ENCODE measurements at regions not wholly inside any gene's neighbourhood (a gene's known extent, or its start where the extent isn't known, plus 50 kb on each side); places are given as distances from the start of the nearest gene placed in this dataset.

DNA sequence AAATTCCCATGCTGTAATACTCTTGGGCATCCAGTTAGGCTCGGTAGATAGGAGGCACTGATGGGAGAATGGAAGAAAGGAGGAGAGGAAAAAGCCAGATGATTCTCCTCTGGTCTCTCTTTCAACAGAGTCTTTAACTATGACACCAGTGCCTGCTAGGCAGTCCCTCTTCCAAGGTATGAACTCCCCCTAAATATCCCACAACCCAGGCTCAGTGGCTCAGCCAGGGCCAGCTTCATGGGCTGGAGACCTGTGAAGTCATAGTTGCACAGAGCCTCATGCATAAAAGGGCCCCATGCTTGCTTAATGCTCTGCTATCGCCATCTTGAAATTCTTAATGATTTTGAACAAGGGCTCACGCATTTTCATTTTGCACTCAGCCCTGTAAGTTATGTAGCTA, 869.2 kb upstream of the GCFC2 start:
- DNase-seq (ENCODE audit: low read depth), result no peak

- DNase-seq (ENCODE audit: low read depth), result no peak
Measured at GRCh38 chr2:76572981-76573380, 862.3 kb upstream of the GCFC2 start.

DNA sequence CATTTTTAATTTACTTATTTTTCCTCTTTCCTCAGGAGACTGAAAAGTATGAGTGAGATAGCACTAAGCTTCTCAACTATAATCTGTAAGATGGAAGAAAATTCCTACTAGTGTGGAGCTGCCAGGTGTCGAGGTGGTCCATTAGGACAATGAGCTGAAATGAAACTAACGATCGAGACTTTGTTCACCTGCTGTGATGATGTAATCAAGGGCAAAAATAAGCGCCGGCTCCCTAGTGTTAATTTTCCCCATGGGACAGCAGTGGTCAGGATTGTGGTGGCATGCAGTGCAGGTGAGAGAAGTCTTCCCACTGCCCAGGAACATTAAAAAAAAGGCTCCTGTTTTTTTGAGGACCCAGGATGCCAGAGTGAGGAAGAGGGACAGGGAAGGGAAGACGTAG, 859.1 kb upstream of the GCFC2 start:
- DNase-seq (ENCODE audit: low read depth), result no peak

- no peak for DNase-seq (ENCODE audit: low read depth)
Measured at GRCh38 chr2:76567478-76567877, 856.8 kb upstream of the GCFC2 start.

DNA sequence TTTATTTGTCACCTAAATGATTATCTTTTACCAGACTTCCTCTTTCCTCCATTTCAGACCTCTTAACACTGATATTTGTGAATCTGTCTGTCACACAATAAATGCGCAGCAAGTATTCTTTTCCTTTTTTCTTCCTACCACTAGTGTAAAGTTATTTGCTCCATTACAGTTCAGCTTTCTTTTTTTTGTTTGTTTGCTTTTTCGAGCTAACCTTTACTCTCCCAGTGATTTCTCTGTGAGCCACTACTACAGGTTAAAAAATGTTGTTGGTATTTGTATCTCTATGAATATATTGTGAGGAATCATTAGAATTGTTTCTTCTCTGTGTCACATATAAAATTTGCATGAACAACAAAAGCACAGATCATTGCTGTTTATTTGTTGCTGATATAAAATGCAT, 854.0 kb upstream of the GCFC2 start:
- DNase-seq (ENCODE audit: low read depth), result no peak

- DNase-seq (ENCODE audit: low read depth), result no peak
Measured at GRCh38 chr2:76563730-76564129, 853.0 kb upstream of the GCFC2 start.

GRCh38 chr2:76558157-76558556, 847.4 kb upstream of the GCFC2 start:
- DNase-seq (ENCODE audit: low read depth), result no peak

- no peak for DNase-seq (ENCODE audit: low read depth)
Measured at GRCh38 chr2:76556018-76556417, 845.3 kb upstream of the GCFC2 start.

- no peak for DNase-seq (ENCODE audit: low read depth)
Measured at GRCh38 chr2:76546207-76546606, 835.5 kb upstream of the GCFC2 start.

DNA sequence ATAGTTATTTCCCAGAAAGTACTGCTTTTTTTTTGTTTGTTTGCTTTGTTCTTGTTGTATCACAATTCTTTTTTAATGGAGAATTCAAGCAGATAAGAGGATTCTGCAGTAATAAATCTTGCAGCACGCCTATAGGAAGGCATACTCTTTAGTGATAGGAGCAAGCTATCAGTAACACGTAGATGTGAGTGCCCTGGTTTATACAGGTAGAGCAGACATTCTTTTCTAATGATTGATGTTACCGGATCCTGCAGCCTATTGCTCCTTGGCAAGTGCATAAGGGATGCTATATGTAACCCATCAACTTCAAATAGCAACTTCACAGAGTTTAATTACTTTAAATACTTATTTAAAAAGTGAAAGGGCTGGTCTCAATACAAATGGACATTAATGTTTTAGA, 834.2 kb upstream of the GCFC2 start:
- DNase-seq (ENCODE audit: low read depth), result no peak

GRCh38 chr2:76517574-76517909, 806.8 kb upstream of the GCFC2 start:
- no peak for DNase-seq (ENCODE audit: low read depth)

DNA sequence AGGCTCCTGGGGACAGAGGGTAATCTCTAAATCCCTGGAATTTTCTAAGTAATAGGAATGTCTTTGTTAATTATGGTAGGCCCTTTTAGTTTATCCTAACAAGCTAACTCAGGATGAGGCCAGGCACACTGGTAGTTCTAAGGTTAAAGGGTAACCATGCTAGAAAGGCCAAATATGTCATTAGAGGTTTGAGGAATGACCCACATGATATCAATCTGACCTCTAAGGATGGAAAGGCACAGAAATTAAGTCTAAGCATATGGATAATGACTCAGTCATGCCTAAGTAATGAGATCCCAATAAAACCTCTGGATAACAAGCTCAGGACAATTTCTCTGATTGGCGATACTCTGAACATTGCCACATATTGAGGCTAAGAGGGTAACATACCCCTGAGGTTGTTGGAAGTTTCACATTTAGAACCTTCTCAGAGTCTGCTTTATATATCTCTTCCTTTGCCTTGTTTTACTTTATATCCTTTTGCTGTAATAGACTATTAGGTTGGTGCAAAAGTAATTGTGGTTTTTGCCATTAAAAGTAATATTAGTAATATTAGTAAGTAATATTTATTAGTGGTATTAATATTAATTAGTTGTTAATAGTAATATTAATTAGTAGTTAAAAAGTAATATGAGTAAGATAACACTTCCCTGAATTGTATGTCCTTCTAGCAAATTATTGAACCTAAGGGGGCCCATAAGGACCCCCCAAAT, 806.3 kb upstream of the GCFC2 start:
- DNase-seq (ENCODE audit: low read depth), result no peak

DNA sequence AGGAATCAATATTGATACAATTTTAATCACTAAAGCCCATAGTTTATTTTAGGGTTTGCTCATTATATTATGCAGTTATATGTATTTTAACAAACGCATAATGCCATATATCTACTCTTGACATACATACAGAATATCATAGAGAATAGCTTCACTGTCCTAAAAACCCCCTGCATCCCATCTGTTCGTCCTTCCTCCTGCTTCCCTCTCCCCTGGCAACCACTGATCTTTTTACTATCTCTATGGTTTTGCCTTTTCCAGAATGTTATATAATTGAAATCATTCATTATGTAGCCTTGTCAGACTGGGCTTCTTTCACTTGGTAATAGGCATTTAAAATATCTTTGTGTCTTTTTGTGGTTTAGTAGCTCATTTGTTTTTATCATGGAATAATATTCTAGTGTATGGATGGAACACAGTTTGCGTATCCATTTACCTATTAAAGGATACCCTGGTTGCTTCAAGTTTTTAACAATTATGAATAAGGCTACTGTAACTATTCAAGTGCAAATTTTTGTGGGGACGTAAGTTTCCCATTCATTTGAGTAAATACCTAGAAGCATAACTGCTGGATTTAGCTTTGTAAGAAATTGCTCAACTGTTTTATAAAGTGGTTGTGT, 801.6 kb upstream of the GCFC2 start:
- no peak for DNase-seq (ENCODE audit: low read depth)

- DNase-seq (ENCODE audit: low read depth), result no peak
Measured at GRCh38 chr2:76506538-76506937, 795.8 kb upstream of the GCFC2 start.

DNA sequence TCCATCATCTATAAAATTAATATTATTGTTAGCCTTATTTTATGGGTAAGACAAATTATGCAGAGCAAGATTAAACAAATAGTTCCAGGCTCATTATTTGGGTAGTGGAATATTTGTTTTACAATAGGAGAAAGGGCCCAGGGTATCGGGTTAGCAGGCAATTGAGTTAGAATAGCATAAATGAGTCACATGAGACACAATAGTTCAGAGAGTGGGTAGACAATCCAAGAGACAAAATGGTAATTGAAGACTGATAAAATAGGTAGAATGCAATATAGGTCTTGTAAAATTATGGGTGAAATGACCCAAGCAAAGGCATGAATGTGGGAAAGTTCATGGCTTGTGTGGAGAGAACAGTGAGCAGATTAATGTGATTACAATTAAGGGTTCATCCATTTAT, 790.9 kb upstream of the GCFC2 start:
- no peak for DNase-seq (ENCODE audit: low read depth)

DNA sequence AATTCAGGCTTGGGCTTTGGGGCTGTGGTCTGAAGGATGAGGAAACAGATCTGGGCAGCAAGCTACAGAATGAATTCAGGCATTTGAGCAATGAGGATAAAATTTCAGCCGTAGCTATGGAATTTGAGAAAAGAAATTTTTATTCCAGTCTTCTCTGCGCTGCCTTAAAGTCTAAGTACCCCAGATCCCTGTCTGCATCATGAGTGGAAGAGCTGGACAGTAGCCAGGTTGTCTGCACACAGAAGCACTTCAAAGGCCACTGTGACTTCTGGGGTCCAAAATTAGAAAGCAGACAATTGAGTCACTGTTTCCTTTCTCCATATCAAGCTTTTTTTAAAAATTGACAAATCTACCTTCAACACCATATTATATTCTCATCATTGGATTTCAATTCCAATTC, 787.6 kb upstream of the GCFC2 start:
- DNase-seq (ENCODE audit: low read depth), result no peak

GRCh38 chr2:76491503-76491902, 780.8 kb upstream of the GCFC2 start:
- DNase-seq (ENCODE audit: low read depth), result no peak

DNA sequence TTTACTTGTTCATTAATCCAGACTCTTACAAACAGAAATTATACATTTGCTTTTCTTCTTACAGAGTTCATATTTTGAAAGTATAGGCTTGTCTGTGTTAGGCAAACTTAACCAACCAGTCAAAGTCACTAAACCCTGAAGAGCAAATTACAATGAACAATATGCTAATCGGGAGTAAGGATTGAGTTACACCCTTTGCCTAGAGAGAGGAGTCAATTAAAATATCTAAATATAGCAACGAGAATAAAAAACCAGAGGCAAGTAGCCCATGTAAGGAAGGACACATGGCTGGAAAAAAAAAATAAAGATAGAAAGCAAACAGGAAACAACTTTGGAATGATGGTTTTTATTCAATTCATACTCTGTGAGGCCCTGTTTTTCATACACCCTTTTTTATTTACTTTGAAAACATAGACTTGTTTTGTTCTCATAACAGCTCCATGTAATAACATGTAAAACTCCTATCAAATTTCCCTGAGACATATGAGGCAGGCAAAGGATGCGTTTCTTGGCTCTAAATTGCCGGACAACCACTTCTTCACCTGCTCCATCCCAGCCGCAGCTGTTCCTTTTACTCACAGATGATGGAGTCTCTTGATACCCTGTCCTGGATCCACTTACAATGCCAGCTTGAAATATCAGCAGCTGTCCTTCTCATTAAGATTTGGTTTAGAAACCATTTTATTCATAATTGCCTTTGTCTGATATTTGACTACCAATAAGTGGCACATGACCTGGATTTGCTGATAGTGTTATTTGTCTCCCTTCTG, 767.7 kb upstream of the GCFC2 start:
- no peak for DNase-seq (ENCODE audit: low read depth)

DNA sequence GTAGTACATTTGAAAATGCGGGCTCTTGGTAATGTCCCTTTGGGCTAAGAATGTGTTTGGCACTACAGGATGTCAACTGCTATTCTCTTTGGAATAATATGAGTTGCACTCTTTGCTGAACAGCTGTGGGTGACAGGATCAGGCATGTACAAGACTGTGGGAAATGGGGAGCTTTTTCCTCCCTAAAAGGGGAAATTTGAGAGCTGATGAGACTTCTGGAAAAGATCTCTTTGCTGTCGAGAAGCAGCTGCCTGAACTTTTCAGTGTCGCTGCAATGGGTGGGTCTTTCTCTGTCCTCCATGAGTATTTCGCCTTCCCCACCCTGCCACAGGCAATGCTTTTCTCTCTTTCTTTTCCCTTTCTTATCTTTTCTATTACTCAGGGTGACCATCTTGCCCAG, 762.2 kb upstream of the GCFC2 start:
- no peak for DNase-seq (ENCODE audit: low read depth)

DNA sequence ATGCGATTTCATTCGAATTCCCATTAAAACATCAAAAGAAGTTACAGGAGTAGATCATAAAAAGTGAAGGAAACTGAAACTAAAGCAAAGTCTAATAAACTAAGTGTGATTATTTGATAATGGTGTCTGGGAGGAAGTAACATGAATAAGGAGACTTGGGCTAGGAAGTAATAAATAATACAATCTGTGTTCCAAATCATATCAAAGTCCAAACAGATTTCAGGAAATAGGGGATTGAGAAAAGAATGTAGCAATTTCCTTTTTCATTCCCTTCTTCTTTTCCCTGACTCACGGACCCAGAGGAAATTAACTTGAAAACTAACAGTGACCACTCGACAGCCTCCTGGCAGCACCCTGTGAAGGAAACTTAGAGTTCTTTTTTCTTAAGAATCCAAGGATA, 758.4 kb upstream of the GCFC2 start:
- DNase-seq (ENCODE audit: low read depth), result no peak

DNA sequence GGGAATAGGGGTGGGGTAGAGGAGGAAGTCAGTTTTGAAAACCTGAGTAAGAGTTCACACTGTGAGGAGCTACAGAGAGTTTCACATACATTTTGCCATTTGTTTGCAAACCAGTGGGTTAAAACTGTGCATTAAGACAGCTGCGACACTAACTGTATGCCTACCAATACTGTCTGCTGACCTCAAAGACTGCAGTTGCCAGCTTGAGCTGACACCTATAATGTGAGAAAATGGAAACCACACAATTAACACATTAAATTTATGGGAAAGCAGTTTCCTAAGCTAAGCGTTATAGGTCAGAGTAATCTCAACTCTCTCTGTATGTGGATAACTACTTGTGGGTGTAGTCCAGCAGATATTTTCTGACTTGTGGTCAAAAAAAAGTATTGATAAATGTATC, 756.6 kb upstream of the GCFC2 start:
- DNase-seq (ENCODE audit: low read depth), result no peak

- no peak for DNase-seq (ENCODE audit: low read depth)
Measured at GRCh38 chr2:76464310-76464709, 753.6 kb upstream of the GCFC2 start.

DNA sequence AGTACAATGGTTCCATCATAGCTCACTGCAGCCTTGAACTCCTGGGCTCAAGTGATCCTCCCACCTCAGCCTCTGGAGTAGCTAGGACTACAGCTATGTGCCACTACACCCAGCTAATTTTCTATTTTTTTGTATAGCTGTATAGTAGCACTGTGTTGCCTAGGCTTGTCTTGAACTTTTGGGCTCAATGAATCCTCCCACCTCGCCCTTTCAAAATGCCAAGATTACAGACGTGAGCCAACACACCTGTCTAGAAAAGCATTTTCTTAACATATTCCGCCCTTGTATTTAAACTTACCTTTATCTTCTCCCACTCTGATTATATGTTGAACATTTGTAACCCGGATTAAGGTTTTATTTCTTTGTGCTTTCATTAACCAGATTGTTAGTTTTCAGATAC, 750.7 kb upstream of the GCFC2 start:
- no peak for DNase-seq (ENCODE audit: low read depth)

- no peak for DNase-seq (ENCODE audit: low read depth)
Measured at GRCh38 chr2:76455910-76456309, 745.2 kb upstream of the GCFC2 start.
